22Rv1 (cell line): ENCODE measurements at regions not wholly inside any gene's neighbourhood (a gene's known extent, or its start where the extent isn't known, plus 50 kb on each side); places are given as distances from the start of the nearest gene placed in this dataset.

ENCODE experiments used
- CTCF ChIP-seq: fragments of 450-650 bp; IDR thresholded peaks from 2 replicates; pipeline ENCODE4 v1.5.1; 2017; ENCODE audit warnings: mild to moderate bottlenecking
- ZFX ChIP-seq: fragments of 450-650 bp; IDR thresholded peaks from 2 replicates; pipeline ENCODE4 v1.6.1; 2017; ENCODE audit warnings: antibody characterized with exemption, borderline replicate concordance

DNA sequence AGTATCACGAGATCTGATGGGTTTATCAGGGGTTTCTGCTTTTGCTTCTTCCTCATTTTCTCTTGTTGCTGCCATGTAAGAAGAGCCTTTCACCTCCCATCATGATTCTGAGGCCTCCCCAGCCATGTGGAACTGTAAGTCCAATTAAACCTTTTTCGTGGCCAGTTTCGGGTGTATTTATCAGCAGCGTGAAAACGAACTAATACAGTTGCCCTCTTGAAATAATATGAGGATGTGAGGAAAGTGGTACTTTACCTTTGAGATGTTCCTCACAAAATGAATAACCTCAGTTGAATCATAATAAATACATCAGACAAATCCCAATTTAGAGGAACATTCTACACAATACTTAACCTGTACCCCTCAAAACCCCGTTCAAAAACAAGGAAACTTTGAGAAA lies 356.4 kb downstream of the CPS1 start:
- TF ChIP-seq CTCF (no peak), ZFX (no peak)
